Ramos (cell line): ENCODE measurements at regions not wholly inside any gene's neighbourhood (a gene's known extent, or its start where the extent isn't known, plus 50 kb on each side); places are given as distances from the start of the nearest gene placed in this dataset.

ENCODE experiments used
- in situ Hi-C: fragments of 300-500 bp; cut with MboI; formaldehyde crosslinking; loops from one replicate; pipeline ENCODE4 v1.14.3; 2022; ENCODE audit warnings: low sequenced_read_pairs; ENCODE audit not compliant: unreplicated experiment

DNA sequence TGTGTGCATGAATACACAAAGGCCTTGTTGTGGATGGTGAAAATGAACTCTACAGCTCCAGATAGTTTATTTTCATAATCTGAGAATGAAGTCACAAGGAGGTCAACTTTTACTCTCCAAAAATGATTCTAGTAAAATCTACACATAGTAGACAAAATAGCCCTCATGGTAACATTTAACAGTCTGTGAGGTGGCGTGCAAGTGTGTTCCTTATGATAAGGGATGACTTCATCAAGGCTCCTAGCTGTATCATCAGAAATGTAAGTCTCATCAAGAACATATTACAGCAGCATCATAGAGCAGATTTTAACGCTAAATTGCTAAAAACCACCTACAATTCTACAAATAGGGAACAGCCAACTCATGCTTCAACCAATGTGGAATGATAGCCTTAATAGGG, 72.3 kb upstream of the RIOK3 start:
- in situ Hi-C loops, result no loop called here

DNA sequence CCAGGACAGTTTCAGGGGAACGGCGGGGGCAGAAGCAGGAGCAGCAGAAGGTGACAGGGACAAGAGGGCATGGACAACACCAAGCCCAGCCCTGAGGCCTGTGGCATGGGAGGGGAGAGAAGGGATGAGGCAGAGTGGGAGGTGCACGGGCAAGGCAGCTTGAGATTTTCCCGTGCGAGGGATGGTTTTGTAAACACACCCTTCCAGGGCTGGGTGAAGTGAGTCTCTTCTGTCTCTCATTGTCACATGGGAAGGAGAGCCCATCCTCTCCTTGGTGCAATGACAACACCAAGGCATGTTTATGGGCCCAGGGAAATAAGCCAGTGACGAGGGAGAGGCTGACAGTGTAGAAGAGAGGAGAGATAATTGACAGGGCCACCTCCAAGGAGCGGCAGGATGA, 69.6 kb upstream of the RIOK3 start:
- in situ Hi-C loops, result no loop called here

DNA sequence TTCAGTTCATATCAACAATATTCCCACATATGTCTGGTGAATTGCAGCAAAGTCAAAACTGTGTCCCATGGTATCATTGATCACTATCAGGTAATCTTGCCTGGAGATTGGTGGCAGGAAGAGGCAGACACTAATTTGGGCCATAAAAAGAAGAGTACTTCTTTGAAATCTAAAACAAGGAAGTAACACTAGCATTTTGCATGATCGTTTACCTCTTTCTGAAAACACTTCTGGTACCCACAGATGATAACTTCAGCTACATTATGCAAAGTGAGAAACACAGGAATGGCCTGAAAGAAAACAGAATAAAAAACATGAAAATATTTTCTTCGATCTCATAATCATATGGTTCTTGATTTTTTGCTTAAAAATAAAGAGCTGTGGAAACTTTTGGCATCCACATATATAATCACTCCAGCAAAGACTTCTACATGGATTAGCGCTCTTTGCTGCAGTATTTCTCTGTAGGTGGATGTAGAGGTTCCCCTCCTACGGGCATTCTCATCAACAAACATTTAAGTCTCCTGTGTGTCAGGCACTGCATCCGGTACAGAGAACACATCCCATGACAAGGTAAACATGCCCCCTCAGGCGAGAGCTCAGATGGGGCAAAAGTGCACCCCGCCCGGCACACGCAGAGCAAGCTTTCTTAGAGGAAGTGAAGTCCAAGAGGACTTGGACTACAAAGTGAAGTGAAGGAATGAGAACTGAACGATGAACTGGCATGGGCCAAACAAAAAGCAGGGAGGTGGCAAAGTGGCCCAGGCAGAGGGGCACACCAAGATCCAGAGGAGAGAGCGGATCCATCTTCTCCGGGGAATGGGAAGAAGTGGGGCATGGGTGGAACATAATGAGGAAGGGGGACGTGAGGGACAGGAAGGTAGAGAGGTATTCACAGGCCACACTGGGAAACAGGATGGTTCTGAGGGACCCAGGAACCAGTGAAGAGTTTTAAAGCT, 68.0 kb upstream of the RIOK3 start:
- in situ Hi-C loops, result no loop called here

DNA sequence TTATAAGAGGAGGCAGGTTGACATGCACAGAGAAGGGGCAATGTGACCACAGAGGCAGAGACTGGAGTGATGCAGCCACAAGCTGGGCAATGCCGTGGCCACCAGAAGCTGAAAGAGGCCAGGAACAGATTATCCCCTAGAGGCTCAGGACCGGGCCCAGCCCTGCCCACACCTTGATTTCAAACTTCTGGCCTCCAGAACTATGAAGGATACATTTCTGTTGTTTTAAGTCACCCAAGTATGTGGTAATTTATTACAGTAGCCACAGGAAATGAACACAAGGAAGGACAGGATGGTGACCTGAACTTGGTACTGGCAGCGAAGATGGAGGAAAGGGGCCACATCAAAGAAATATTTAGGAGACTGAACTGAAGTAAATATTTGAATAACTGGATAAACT, 66.8 kb upstream of the RIOK3 start:
- in situ Hi-C loops, result no loop called here

DNA sequence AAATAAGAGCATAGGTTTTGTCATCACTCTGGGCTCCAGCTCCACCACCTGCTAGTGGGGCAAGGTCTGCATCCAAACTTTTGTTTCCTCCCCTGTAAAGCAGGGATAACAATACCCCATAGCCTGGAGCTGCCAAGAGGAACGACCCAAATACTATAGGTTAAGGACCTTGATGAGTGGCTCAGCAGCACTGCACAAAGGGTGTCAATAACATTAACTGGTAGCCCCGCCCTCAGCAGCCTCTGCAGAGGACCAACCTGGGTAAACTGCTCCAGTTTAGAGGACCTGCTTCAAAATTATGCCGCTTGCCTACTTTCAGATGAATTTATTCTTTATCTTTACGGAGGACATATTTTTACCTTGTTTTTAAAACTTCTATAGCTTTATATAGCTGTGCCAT, 65.8 kb upstream of the RIOK3 start:
- in situ Hi-C loops, result no loop called here

DNA sequence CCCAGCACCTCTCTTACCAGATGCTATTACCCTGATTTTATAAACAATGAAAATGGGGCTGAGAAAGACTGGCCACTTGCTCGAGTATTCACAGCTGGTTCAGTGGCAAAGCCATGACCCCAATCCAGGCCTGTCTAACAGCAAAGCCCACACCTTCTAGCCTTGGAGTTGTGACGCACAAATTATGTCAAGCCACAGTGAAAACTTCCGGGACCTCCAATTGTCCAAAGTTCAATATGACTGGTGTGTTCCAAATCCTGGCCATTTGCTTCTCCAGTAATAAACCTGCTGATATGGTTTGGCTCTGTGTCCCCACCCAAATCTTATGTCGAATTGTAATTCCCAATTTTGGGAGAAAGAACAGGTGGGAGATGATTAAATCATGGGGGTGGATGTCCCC, 64.7 kb upstream of the RIOK3 start:
- in situ Hi-C loops, result no loop called here

DNA sequence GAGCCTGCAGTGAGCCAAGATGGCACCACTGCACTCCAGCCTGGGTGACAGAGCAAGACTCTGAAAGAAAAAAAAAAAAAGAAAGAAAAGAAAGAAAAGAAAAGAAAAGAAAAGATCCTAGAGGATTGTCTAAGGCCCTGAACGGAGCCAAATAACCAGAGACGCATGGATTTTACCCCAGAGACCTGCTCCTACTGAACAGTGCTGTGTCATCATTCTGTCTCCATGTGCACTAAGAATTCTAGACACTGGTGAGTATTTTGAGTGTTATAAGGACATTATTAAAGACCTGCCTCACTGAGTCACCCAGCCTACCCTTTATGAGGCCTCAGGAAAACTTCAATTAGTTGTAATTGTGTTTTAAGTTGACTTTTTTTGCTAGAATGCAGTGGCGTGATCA, 61.9 kb upstream of the RIOK3 start:
- in situ Hi-C loops, result loop anchor here (10.0 kb wide), 1 partner anchor 596 kb away; no protein-coding TSS in a partner anchor

DNA sequence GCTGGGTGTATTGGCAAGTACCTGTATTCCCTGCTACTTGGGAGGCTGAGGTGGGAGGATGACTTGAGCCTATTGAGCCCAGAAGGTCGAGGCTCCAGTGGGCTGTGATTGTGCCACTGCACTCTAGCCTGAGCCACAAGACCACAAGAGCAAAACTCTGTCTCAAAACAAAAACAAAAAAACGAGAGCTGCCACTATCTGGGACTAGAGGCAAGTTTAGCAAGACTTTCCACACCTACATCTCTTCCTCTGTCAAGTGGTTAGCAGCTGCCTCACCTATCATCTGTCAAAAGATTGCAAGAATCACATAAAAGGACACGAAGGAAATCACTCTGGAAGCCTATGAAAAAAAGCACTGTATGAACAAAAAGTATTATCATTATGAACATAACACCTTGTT, 55.2 kb upstream of the RIOK3 start:
- in situ Hi-C loops, result loop anchor here (10.0 kb wide), 1 partner anchor 603 kb away; no protein-coding TSS in a partner anchor

DNA sequence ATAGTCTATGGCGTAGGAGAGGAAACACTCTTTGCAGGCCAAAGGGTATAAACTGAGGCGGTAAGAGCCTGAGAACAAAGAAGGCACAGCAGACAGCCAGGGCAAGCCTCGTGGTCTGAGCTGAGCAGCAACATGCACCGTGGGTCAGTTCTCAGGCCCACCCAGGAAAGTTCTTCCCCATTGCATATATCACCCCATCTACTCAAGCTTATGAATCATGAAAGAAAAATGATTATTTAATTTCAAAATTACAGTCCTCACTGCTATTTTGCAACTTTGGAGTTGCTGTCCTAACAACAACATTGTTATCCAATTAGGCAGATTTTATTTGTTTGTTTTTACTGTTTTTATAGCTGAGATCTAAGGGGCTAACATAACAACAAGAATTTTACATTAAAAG, 54.7 kb upstream of the RIOK3 start:
- in situ Hi-C loops, result loop anchor here (10.0 kb wide), 1 partner anchor 604 kb away; no protein-coding TSS in a partner anchor

DNA sequence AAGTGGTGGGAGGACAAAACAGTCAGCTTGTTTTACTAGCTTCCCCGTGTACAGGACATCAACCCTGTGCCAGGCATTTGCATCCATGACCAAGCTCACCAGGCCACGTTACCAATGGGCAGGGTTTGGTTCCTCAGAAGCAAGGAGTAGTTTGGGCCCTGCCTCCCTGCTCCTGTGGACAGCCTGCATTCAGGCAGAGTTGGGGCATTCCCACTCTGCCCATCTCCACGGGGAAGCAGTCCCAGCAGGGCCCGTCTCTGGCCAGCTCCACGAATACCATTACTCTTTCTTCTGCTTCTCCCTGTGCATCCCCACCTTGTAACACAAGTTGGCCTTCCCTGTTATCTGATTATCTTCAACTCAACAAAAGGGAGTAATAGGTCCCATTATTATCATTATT, 54.0 kb upstream of the RIOK3 start:
- in situ Hi-C loops, result loop anchor here (10.0 kb wide), 1 partner anchor 604 kb away; no protein-coding TSS in a partner anchor

DNA sequence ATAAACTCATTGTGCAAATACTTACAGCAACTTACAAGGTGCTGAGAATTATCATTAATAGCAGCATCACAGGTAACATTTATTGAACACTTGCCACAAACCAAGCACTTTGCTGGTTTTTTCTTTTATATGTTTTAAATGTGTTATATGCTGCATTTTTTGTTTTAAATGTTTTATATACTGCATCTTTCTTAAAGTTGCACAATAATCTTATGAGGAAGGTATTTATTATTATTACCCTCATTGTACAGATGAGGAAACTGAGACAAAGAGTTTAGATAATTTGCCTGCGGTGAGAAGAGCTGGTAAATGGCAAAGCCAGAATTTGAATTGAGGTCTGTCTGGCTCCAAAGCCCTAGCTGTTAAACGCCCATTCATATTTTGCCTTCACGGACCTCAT, 52.2 kb upstream of the RIOK3 start:
- in situ Hi-C loops, result no loop called here

DNA sequence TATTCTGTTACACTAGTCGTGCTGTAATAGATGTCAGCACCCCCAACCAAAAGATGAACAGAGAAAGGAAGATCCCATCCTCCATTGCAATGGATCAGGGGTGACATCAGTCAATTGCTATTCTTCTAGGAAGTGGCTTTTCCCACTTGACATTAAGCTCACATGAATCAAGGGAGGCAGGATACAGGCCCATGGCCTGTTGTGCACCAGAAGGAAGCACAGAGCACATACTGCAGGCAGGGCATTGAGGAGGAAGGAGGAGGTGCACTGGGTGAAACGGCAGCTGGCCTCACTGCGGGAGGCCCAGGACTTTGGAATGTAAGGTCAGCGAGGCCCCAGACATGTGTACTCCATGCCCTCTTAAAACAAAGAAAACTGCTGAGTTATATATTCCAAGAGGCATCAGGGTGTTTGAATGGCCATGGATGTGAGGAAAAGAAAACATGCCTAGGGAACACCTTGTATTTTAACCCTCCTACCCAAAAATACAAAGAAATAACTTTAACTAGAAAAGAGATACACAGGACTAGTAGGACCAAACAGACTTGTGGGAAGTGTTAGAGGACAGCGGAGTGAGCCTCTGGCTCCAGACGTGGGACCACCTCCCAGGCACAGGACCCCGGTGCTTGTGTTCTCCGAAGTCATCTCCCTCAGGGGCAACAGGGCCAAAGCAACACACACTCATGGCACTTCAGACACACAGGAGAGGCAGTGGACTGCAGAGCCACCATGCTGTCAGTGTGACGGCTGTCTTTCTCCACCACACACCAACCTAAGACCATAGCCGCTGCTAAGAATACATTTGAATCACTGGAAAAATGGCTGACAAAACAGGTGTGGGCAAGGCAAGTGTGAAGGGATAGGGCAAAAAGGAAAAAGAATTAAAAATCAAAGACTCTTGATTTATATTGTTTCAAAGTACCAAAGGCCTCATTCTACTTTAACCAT, 51.4 kb upstream of the RIOK3 start:
- in situ Hi-C loops, result no loop called here
